ENCODE measurements at regions not wholly inside any gene's neighbourhood (a gene's known extent, or its start where the extent isn't known, plus 50 kb on each side); places are given as distances from the start of the nearest gene placed in this dataset.

- TF ChIP-seq EZH2 (IDR thresholded peaks at IDR 0.05; ENCODE audit: low read length, missing control alignments) (no peak), CTCF (conservative IDR thresholded peaks at IDR 0.05 in 1 of 2, IDR thresholded peaks at IDR 0.05 in 1 of 2; ENCODE audit: low read depth in 1 of 2, low read length in 2 of 2) (no peak)
Observed at GRCh38 chr15:36403351-36403750, 176.1 kb upstream of the CDIN1 start.
